ENCODE measurements at regions not wholly inside any gene's neighbourhood (a gene's known extent, or its start where the extent isn't known, plus 50 kb on each side); places are given as distances from the start of the nearest gene placed in this dataset.
"Not testable (repeated sequence)": the region's sequence is repeated elsewhere in the genome, so short reads cannot be mapped to it uniquely, and the experiment has no call there.

- no peak for DNase-seq
Measured at GRCh38 chrX:114272096-114272686, 311.7 kb upstream of the HTR2C start.

GRCh38 chrX:114270371-114270770 is 313.5 kb upstream of the HTR2C start:
- DNase-seq, result not testable (repeated sequence)

- no peak for DNase-seq
Measured at GRCh38 chrX:114268643-114269042, 315.2 kb upstream of the HTR2C start.

GRCh38 chrX:114267142-114267541 is 316.7 kb upstream of the HTR2C start:
- DNase-seq, result no peak

- no peak for DNase-seq
Measured at GRCh38 chrX:114252186-114252585, 331.7 kb upstream of the HTR2C start.

GRCh38 chrX:114251575-114251974 is 332.3 kb upstream of the HTR2C start:
- no peak for DNase-seq

- DNase-seq, result no peak
Measured at GRCh38 chrX:114221445-114221844, 362.4 kb upstream of the HTR2C start.

- no peak for DNase-seq
Measured at GRCh38 chrX:114210879-114211278, 373.0 kb upstream of the HTR2C start.

GRCh38 chrX:114201622-114202021 is 382.3 kb upstream of the HTR2C start:
- no peak for DNase-seq

GRCh38 chrX:114181195-114181594 is 402.7 kb upstream of the HTR2C start:
- no peak for DNase-seq

- no peak for DNase-seq
Measured at GRCh38 chrX:114178126-114178525, 405.8 kb upstream of the HTR2C start.

- not testable (repeated sequence) for DNase-seq
Measured at GRCh38 chrX:114167276-114167675, 416.6 kb upstream of the HTR2C start.

GRCh38 chrX:114166601-114167000 is 417.3 kb upstream of the HTR2C start:
- no peak for DNase-seq

- no peak for DNase-seq
Measured at GRCh38 chrX:114165537-114165936, 418.3 kb upstream of the HTR2C start.

- no peak for DNase-seq
Measured at GRCh38 chrX:114162068-114162735, 421.7 kb upstream of the HTR2C start.

- DNase-seq, result no peak
Measured at GRCh38 chrX:114152801-114153200, 431.1 kb upstream of the HTR2C start.

- no peak for DNase-seq
Measured at GRCh38 chrX:114152130-114152529, 431.8 kb upstream of the HTR2C start.

- no peak for DNase-seq
Measured at GRCh38 chrX:114134465-114134864, 449.4 kb upstream of the HTR2C start.

- no peak for DNase-seq
Measured at GRCh38 chrX:114127411-114128025, 456.4 kb upstream of the HTR2C start.

GRCh38 chrX:114127005-114127404 is 456.9 kb upstream of the HTR2C start:
- no peak for DNase-seq

- DNase-seq, result no peak
Measured at GRCh38 chrX:114101081-114101480, 482.8 kb upstream of the HTR2C start.

- no peak for DNase-seq
Measured at GRCh38 chrX:114097866-114098265, 486.0 kb upstream of the HTR2C start.

GRCh38 chrX:114097427-114097826 is 486.5 kb upstream of the HTR2C start:
- no peak for DNase-seq

GRCh38 chrX:114095789-114096188 is 488.1 kb upstream of the HTR2C start:
- DNase-seq, result no peak

- no peak for DNase-seq
Measured at GRCh38 chrX:114087543-114087942, 496.3 kb upstream of the HTR2C start.
